ENCODE measurements at regions not wholly inside any gene's neighbourhood (a gene's known extent, or its start where the extent isn't known, plus 50 kb on each side); places are given as distances from the start of the nearest gene placed in this dataset.
A peak's percentile ranks its signal among the peaks of the same experiment; 100 is the strongest.

- no peak for DNase-seq
Observed at GRCh38 chr16:89027281-89027680, 50.3 kb upstream of the CBFA2T3 start.

GRCh38 chr16:89031715-89032659, 55.0 kb upstream of the CBFA2T3 start:
- DNase-seq, result peak; percentile 70

GRCh38 chr16:89033304-89033703, 56.3 kb upstream of the CBFA2T3 start:
- no peak for DNase-seq

DNA sequence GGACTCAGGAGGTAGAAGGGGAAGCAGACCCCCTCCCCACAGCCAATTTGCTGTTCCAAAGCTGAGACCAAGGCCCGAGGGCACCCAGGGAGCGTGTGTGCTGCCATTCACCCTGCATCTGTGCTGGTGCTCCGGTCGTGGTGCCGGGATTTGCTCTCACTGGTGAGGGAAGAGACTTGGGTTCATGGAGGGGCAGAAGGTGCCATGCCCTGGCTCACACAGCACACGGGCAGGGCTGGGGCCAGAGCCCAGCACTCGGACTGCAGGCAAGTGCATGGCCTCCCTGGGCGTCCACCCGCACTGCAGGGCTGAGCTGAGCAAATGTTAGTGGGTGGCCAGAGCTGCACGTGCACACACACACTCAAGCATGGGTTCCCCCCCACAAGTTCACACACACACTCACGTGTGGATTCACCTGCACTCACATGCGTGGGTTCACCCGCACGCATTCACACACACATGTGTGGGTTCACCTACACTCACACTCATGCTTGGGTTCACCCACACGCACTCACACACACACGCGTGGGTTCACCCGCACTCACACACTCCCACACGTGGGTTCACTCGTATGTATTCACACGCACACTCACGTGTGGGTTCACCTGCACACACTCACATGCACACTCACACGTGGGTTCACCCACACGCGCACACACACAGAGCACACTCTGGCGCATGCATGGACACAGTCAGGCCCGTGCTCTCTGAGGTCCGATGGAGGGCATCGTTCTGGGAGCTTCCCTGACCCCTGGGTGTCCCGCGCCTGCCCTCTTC, 57.0 kb upstream of the CBFA2T3 start:
- no peak for DNase-seq

DNA sequence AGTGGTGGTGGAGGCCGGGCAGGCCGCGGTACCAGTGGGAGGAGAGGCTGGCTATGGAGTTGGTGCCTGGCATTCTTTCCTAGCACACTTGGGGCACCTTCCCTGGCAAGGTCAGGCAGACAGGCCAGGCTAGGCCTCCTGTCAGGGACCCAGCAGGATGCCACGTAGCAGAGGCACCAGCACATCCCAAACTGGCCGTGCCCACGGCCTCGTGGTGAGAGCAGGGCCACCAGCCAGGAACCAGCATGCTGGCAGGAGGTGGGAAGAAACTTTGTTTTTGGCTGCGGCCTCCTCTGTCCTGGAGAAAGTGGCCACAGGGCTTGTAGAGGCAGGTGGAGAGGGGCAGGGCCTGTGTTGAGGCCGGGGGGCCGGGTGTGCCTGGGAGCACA, 57.6 kb upstream of the CBFA2T3 start:
- DNase-seq, result no peak

DNA sequence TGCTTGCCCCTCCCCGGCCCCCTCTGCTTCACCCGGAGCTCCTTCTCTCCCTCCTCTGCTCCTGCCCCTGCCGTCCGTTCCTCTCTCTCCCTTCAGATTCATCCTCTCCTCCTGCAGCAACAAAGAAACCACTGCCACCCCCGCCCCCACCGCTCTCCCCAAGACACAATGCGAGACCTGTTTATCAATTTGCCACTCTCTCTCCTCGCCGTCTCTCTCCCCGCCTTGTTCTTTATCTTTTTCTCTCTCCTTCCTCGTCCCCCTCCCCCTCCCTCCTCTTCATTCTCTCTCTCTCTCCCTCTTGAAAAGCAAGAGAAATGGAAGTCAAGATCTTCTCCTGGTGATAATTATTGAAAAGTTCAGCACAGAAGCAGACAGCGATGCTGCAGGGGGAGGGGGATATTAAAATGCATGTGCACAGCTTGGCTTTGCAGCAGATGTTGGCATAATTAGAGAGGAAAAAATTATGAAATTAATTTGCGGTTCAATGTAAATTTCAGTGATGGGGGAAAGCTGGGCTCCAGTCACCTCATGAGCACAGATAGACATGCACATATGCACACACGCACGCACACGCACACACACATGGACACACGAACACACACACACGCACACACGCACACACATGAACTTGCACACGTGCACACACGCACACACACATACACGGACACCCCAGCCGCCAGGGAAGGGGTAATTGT, 58.1 kb upstream of the CBFA2T3 start:
- no peak for DNase-seq

DNA sequence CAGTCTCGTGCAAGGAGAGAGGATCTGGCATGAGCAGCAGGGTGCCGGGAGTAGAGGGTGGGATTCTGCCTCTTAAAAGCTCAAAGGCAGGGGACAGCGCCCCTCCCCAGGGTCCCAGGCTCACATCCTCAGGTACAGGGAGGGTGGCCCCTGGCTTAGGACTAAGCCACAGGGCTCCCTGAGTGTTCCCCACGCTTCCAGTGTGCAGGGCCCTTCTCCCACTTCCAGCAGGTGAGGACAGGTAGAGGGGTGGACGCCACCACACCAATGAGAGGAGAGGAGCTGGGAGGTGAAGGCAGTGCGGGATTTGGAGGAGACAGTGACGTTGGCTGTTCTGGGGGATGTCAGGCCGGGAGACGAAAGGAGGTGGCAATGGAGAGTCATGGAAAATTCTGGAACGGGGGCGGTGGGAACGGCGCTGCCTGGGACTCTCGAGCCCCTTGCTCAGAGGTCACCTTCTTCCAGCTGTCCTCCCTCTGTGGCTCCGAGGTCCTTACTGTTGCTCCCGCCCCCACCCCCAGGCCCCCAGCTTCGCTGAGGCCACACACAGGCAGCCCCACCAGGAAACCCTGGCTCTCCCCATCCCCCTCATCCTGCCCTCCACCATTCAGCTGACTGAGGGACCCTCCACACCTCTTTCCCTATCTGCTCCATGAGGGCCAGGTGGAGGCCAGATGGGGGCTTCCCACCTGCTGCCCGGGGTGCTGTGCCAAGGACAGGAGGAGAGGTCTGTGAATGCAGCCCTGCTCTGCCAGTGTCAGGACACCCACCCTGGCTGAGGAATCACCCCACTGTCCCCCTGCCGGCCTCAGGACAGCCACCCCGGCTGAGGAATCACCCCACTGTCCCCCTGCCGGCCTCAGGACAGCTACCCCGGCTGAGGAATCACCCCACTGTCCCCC, 57.7 kb upstream of the ACSF3 start:
- DNase-seq, result no peak

DNA sequence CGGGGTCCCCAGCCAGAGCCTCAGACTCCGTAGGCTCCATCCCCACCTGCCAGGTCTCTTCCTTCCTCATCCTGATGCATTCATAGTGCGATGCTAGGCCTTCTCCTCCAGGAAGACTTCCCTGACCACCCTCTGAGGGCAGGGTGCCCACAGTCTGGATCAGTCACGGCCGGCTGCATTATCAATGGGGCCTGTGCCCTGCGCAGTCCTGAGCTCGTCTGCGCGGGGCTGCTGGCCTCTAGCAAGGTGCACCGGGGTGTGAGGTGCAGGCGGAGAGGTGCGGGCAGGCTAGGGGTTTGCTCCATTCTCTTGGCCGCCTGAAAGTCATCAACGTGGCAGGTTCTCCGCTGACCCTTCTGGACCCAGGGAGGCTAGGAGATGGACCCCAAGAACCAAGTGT, 56.9 kb upstream of the ACSF3 start:
- no peak for DNase-seq

- no peak for DNase-seq
Observed at GRCh38 chr16:89037261-89038152, 56.1 kb upstream of the ACSF3 start.

DNA sequence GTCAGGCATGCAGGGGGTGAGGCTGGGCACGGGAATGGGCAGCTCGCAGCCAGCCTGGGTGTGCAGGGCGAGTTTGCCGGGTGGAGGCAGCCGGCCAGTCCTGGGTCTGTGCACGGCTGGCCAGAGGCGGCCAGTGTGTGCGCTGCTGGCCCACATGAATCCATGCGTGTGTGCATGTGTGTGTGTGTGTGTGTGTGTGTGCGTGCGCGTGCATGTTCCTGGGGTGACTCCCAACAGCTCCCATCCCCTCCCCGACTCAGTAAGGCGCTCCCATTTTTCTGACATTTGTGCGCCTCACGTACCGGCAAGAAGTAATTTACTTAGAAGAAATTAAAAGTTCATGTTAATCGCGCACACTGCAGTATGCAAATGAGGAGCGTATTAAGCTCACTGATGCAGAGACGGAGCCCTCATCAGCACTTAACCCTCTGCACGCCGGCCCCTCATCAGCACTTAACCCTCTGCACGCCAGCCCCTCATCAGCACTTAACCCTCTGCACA, 55.4 kb upstream of the ACSF3 start:
- no peak for DNase-seq

GRCh38 chr16:89038811-89039735, 54.6 kb upstream of the ACSF3 start:
- DNase-seq, result no peak

GRCh38 chr16:89039756-89040155, 53.9 kb upstream of the ACSF3 start:
- DNase-seq, result no peak

- DNase-seq, result no peak
Observed at GRCh38 chr16:89040391-89040790, 53.3 kb upstream of the ACSF3 start.

DNA sequence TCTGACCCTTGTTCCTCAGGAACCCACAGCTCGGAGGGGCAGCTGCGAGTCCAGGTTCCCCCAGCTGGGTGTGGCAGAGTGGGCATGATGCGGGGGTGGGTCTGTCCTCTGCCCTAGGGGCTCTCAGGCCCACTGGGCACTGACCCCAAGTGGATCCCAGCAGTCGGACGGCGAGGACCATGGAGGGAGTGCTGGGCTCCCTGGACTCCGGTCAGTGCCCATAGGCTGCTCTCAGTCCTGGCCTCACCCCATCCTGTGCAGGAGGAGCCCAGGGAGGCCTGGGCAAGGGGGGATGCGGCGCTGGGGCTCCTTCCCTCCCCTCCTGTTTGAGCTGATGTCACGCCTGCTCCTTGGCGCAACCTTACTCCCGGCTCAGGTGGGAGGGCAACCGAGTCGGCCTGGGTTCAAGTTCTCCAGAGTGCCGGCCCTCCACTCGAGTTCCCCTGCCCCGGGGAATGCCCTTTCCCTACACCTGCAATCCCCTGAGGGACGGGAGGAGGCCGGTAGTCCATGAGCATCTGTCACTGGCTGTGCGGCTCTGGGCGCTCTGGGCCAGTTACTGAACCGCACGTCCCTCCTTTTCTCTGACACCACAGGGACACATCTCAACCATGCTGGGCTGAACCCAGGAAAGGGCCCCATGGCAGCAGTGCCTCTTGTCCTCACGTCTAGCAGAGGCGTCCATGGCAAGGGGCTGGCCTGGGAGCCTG, 52.6 kb upstream of the ACSF3 start:
- no peak for DNase-seq

GRCh38 chr16:89041571-89042481, 51.8 kb upstream of the ACSF3 start:
- no peak for DNase-seq

DNA sequence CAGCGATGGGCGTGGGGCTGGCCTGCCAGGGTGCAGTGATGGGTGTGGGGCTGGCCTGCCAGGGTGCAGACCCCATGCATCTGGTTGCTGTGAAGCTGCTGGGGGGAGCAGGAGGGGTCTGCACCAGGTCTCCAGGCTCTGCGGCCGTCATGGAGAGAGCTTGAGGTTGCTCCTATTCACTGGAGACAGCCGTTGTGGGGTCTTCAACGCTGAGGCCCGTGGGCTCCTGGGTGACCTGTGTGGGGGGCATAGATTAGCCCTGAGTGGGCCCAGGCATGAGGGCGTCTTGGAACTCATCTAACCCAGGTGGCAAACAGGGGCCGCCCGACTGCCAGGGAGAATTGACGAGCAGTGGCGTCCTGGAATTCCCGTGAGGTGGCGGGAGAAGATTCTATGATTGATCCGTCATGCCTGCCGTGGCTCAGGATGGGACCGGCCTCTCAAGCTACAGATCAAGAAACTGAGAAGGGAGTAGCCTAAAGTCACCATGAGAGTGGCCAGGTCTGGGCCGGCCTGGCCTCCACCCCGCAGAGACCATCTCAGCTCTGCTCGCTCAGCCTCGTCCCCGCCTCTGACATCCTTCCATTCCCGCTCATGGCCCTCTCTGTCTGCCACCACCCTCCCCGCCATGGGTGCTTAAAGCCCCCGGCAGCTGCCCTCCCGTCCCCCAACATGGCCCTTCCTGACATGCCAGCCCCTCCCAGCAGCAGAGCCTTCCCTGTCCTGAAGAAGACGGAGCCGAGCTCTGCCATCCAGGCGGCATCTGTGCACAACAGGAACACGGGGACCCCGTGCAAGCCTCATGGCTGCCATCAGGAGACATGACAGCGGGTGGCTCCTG, 50.7 kb upstream of the ACSF3 start:
- no peak for DNase-seq
